ENCODE measurements at regions not wholly inside any gene's neighbourhood (a gene's known extent, or its start where the extent isn't known, plus 50 kb on each side); places are given as distances from the start of the nearest gene placed in this dataset.

- CTCF ChIA-PET: no interaction called here
- Histone ChIP-seq H3K27ac (ENCODE audit: low read depth, low read length) (no peak overlapping the region), H3K27me3 (ENCODE audit: insufficient read depth, low read length) (peaks cover 8% of the 10 kb centered on the region), H2AFZ (ENCODE audit: low read depth, low read length, poor library complexity, severe bottlenecking) (no peak overlapping the region), H4K20me1 (ENCODE audit: insufficient read depth) (no peaks in the 10 kb centered on the region), H3K9me2 (ENCODE audit: insufficient read depth) (no peaks in the 10 kb centered on the region), H3K9ac (ENCODE audit: low read length) (no peak overlapping the region), H3K36me3 (ENCODE audit: control insufficient read depth in 1 of 2, insufficient read depth in 2 of 2, low read length in 2 of 2) (no peaks in the 10 kb centered on the region), H3K4me2 (ENCODE audit: low read length) (no peak overlapping the region), H3K4me3 (replicated peaks in 1 of 2; ENCODE audit: low read depth in 1 of 2, low read length in 2 of 2) (no peak overlapping the region), H3K4me1 (ENCODE audit: control insufficient read depth in 1 of 2, insufficient read depth in 2 of 2, low read length in 2 of 2) (no peaks in the 10 kb centered on the region), H3K9me3 (ENCODE audit: control insufficient read depth in 1 of 2, insufficient read depth in 1 of 2, low read depth in 1 of 2, low read length in 2 of 2) (no peaks in the 10 kb centered on the region), H3K79me2 (ENCODE audit: insufficient read depth, low read length) (no peaks in the 10 kb centered on the region)
- no peak for TF ChIP-seq EZH2phosphoT487 (IDR thresholded peaks at IDR 0.05; ENCODE audit: borderline replicate concordance)
- TF ChIP-seq POLR2AphosphoS5 (IDR thresholded peaks at IDR 0.05; ENCODE audit: low read depth, low read length): no peak
- RAD21 ChIA-PET (ENCODE audit: low non-redundant PET in 1 of 2, low total read pairs in 2 of 2, uncharacterized antibody in 2 of 2, unreplicated experiment in 2 of 2): no interaction called here
- no peak for DNase-seq (ENCODE audit: low read depth, low spot score)
- no TSS peak for BruUV-seq (replicated peaks)
- no peak for ATAC-seq
- intact Hi-C loops (cut with micrococcal nuclease): no loop called here
- POLR2A ChIA-PET: no interaction called here
Observed at GRCh38 chr15:93271871-93272270, 182.9 kb upstream of the RGMA start.

- no peak overlapping the region for H3K27ac ChIP-seq (ENCODE audit: low read depth, low read length)
- H3K79me2 ChIP-seq (ENCODE audit: insufficient read depth, low read length): no peaks in the 10 kb centered on the region
- TF ChIP-seq SRF (IDR thresholded peaks at IDR 0.05; ENCODE audit: low read depth) (no peak), EZH2 (IDR thresholded peaks at IDR 0.05) (no peak), ZFX (IDR thresholded peaks at IDR 0.05) (no peak), REST (IDR thresholded peaks at IDR 0.05; ENCODE audit: low read depth) (no peak)
- H3K4me1 ChIP-seq (ENCODE audit: control insufficient read depth in 1 of 2, insufficient read depth in 2 of 2, low read length in 2 of 2): no peaks in the 10 kb centered on the region
- no peak for DNase-seq (ENCODE audit: low read depth, low spot score)
- ATAC-seq: no peak
- no peak overlapping the region for H3K4me2 ChIP-seq (ENCODE audit: low read length)
- no peaks in the 10 kb centered on the region for H3K9me3 ChIP-seq (ENCODE audit: control insufficient read depth in 1 of 2, insufficient read depth in 1 of 2, low read depth in 1 of 2, low read length in 2 of 2)
- H4K20me1 ChIP-seq (ENCODE audit: insufficient read depth): no peaks in the 10 kb centered on the region
- H3K9ac ChIP-seq (ENCODE audit: low read length): no peak overlapping the region
- no TSS peak for BruUV-seq (replicated peaks)
- POLR2A ChIA-PET: no interaction called here
- peaks cover 8% of the 10 kb centered on the region for H3K27me3 ChIP-seq (ENCODE audit: insufficient read depth, low read length)
- H3K4me3 ChIP-seq (replicated peaks in 1 of 2; ENCODE audit: low read depth in 1 of 2, low read length in 2 of 2): no peak overlapping the region
- H3K9me2 ChIP-seq (ENCODE audit: insufficient read depth): no peaks in the 10 kb centered on the region
- RAD21 ChIA-PET (ENCODE audit: low non-redundant PET in 1 of 2, low total read pairs in 2 of 2, uncharacterized antibody in 2 of 2, unreplicated experiment in 2 of 2): interaction anchor here in 1 of 2 experiments (0.9 kb wide), 1 partner anchor 181 kb away, joined by 3 read pairs; no protein-coding TSS in a partner anchor
- H2AFZ ChIP-seq (ENCODE audit: low read depth, low read length, poor library complexity, severe bottlenecking): no peak overlapping the region
- CTCF ChIA-PET: no interaction called here
- H3K36me3 ChIP-seq (ENCODE audit: control insufficient read depth in 1 of 2, insufficient read depth in 2 of 2, low read length in 2 of 2): no peaks in the 10 kb centered on the region
- intact Hi-C loops (cut with micrococcal nuclease): no loop called here
Observed at GRCh38 chr15:93270937-93271467, 182.0 kb upstream of the RGMA start.
